ENCODE measurements at regions not wholly inside any gene's neighbourhood (a gene's known extent, or its start where the extent isn't known, plus 50 kb on each side); places are given as distances from the start of the nearest gene placed in this dataset.

GRCh38 chr4:184320631-184321030 lies 103.0 kb upstream of the ENPP6 start:
- TF ChIP-seq CTCF (conservative IDR thresholded peaks at IDR 0.05; ENCODE audit: low read length): no peak
- no peak for TF ChIP-seq EZH2phosphoT487 (IDR thresholded peaks at IDR 0.05; ENCODE audit: borderline replicate concordance, low read depth, low read length)
